RPMI8226 (cell line): ENCODE measurements at regions not wholly inside any gene's neighbourhood (a gene's known extent, or its start where the extent isn't known, plus 50 kb on each side); places are given as distances from the start of the nearest gene placed in this dataset.
"Not testable (repeated sequence)": the region's sequence is repeated elsewhere in the genome, so short reads cannot be mapped to it uniquely, and the experiment has no call there.

Experiments used
- DNase-seq: peaks from one replicate; pipeline ENCODE4 v3.0.0-alpha.2; 2015

GRCh38 chr16:7775072-7775488 lies 442.4 kb downstream of the RBFOX1 start:
- DNase-seq, result no peak

GRCh38 chr16:7772722-7773121 lies 440.1 kb downstream of the RBFOX1 start:
- no peak for DNase-seq

DNA sequence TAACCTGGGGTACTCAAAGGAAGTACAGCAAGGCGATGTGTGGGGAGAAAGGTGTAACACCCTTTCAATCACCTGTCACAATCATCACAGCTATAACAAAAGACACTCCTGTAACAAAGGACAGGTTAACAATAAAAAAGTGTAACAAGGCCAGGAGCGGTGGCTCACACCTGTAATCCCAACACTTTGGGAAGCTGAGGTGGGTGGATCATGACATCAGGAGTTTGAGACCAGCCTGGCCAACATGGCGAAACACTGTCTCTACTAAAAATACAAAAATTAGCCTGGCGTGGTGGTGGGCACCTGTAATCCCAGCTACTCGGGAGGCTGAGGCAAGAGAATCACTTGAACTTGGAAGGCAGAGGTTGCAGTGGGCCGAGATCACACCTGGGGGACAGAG lies 436.4 kb downstream of the RBFOX1 start:
- not testable (repeated sequence) for DNase-seq

DNA sequence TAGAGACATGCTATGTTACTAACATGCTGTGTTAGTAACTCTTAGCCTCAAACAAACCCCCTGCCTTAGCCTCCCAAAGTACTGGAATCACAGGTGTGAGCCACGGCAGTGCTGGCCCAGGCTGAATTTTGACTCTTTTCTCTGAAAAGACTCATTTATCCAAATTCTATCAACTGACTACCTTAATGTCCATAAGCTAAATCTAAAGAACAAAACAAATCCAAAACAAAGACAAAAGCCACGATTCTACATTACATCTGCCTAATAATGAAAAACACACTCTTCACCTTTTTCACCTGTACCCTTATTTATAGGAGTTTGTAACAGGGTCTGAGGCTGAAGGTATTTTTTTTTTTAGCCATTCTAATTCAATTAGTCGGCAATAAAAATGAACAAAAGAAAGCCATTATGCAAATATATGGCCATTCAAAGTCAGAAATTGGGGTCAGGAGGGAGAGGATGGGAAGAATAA lies 432.5 kb downstream of the RBFOX1 start:
- DNase-seq, result no peak

GRCh38 chr16:7763111-7763510 lies 430.5 kb downstream of the RBFOX1 start:
- no peak for DNase-seq
